Mesothelial cell of epicardium (in vitro differentiated cells): ENCODE measurements at regions not wholly inside any gene's neighbourhood (a gene's known extent, or its start where the extent isn't known, plus 50 kb on each side); places are given as distances from the start of the nearest gene placed in this dataset.

Experiments used
- DNase-seq, 2 experiments: peaks; one replicate each; pipeline ENCODE4 v3.0.0; 2021; ENCODE audit warnings: low spot score in 2 of 2; ENCODE audit not compliant: unreplicated experiment in 2 of 2
- H3K27ac Mint-ChIP-seq: 2 replicates; pipeline ENCODE4 v1.8.0; 2021; ENCODE audit warnings: mixed read lengths
- H3K27me3 Mint-ChIP-seq: 2 replicates; pipeline ENCODE4 v1.8.0; 2021; ENCODE audit warnings: low read depth, mixed read lengths
- H3K36me3 Mint-ChIP-seq: 2 replicates; pipeline ENCODE4 v1.8.0; 2021; ENCODE audit warnings: mixed read lengths
- H3K4me1 Mint-ChIP-seq: 2 replicates; pipeline ENCODE4 v1.8.0; 2021; ENCODE audit warnings: mixed read lengths
- H3K4me3 Mint-ChIP-seq: 2 replicates; pipeline ENCODE4 v1.8.0; 2021; ENCODE audit warnings: mild to moderate bottlenecking, moderate library complexity, mixed read lengths
- H3K9me3 Mint-ChIP-seq: 2 replicates; pipeline ENCODE4 v1.8.0; 2021; ENCODE audit warnings: mixed read lengths
- TF ChIP-seq, protein P1 (sequence below): fragments of 200-600 bp; sonication (generic); IDR thresholded peaks from one replicate; pipeline ENCODE4 v1.5.0; 2021; ENCODE audit warnings: antibody characterized with exemption; ENCODE audit not compliant: unreplicated experiment

DNA sequence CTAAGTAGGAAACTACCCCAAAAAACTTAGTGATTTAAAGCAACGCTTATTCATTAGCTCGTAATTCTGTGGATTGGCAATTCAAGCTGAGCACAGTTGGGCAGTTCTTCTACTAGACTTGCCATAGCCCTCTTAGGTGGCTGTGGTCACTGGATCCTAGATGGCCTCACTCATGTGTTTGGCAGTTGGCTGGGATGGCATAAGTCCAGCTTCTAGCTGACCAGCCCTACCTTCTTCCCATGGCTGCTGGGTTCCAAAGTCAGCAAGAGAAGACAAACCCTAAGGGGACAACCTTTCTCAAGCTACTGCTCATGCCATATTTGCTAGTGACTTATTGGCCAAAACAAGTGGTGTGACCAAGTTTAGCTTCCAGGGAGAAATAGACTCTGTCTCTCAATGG, 95.3 kb downstream of the COPS8 start:
- Mint-ChIP-seq H3K27me3 (no peaks in the 10 kb centered on the region), H3K36me3 (no peaks in the 10 kb centered on the region), H3K27ac (no peak overlapping the region), H3K4me1 (peaks cover 19% of the 10 kb centered on the region), H3K9me3 (no peaks in the 10 kb centered on the region), H3K4me3 (no peak overlapping the region)
- TF ChIP-seq, protein P1, sequence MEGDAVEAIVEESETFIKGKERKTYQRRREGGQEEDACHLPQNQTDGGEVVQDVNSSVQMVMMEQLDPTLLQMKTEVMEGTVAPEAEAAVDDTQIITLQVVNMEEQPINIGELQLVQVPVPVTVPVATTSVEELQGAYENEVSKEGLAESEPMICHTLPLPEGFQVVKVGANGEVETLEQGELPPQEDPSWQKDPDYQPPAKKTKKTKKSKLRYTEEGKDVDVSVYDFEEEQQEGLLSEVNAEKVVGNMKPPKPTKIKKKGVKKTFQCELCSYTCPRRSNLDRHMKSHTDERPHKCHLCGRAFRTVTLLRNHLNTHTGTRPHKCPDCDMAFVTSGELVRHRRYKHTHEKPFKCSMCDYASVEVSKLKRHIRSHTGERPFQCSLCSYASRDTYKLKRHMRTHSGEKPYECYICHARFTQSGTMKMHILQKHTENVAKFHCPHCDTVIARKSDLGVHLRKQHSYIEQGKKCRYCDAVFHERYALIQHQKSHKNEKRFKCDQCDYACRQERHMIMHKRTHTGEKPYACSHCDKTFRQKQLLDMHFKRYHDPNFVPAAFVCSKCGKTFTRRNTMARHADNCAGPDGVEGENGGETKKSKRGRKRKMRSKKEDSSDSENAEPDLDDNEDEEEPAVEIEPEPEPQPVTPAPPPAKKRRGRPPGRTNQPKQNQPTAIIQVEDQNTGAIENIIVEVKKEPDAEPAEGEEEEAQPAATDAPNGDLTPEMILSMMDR: no peak
- DNase-seq: no peak

DNA sequence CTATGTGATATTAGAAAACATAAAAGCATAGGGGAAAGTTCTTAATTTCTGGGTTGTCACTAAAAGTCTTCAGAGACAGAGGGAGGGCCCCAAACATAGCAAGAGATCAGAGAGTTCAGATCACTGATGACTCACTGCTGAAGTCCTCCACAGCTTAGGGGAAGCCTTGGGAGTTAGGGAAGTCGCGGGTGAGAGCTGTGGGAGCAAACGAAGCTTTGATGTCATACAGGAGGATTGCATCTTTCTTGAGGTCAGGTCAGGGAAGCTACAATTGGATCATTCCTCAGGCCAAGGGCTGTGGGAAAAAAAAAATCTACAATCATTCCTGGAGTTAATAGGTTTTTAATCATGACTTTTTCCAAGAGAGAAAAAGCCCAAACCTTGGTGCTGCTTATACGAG, 96.2 kb downstream of the COPS8 start:
- no peak for DNase-seq
- Mint-ChIP-seq H3K4me3 (no peak overlapping the region), H3K4me1 (peaks cover 27% of the 10 kb centered on the region), H3K27ac (peak overlapping the region; percentile 60), H3K9me3 (no peaks in the 10 kb centered on the region), H3K36me3 (no peaks in the 10 kb centered on the region), H3K27me3 (no peaks in the 10 kb centered on the region)
- TF ChIP-seq, protein P1: no peak

DNA sequence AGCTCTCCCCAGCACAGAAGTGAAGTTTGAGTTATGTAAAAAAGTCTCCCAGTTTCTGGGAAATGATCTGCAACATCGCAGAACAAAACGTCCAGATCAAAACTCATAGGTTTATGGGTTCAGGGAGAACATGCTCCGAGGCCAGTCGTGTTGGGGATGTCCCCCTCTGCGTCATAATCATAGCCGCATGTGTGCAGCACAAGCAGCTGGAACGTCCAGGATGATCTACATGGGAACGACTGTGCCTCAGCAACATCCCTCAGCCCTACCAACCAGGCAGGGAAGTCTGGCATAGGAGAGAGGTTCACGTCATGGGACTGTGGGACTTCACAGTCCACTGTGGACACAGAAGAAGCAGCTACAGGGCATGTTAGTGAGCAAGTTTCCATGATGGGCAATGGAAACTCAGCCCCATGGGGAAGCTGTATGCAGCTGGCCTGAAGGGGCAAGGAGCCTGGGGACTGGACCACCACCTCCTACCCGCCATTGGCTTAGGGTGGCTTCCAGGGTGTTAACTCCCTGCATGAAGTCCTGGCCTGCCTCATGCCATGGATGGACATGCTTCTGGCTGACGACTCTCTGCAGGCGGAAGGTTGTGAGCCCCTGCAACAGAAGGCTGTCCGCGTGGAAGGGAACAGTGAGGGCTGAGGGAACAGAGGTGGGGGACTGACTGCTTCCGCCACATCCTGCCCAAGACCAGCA, 96.9 kb downstream of the COPS8 start:
- TF ChIP-seq, protein P1: no peak
- H3K27ac Mint-ChIP-seq: peak overlapping the region; percentile 60
- H3K27me3 Mint-ChIP-seq: no peaks in the 10 kb centered on the region

DNA sequence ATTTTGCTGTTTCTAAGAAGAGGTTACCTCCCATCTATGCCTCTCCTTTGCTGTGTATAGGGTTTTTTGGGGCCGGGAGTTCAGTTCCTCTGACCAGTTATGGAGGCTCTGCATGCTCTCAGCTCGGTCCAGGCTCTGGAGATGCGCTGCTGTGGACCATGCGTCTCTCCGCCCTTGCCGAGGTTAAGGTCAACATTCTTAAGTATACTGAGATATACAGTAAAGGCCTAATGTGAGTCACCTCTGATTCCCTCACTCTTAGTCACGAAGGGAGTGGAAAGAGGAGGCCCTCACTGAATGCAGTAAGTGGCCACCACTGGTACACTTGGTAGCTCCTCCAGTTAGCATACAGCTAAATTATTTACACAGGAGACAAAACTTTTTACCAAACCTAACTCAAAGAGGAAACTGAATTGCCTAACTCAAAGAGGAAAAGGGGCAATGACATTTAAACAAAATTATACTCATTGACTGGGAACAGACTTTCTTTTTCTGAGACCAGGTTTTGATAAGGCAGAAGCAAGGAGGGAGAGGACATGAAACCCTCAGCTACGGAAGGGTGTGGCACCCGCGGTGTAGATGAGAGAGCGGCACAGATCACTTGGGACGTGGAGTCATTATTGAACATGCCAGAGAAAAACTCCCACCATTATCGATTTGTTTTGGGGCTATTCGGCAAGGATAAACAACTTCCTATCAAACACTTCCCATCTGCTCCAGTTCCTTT, 98.7 kb downstream of the COPS8 start:
- TF ChIP-seq, protein P1: no peak
- no peaks in the 10 kb centered on the region for H3K36me3 Mint-ChIP-seq
- peaks cover 27% of the 10 kb centered on the region for H3K4me1 Mint-ChIP-seq
- no peaks in the 10 kb centered on the region for H3K27me3 Mint-ChIP-seq
- H3K4me3 Mint-ChIP-seq: no peak overlapping the region
- no peak for DNase-seq
- peak overlapping the region; percentile 60 for H3K27ac Mint-ChIP-seq
- peaks cover under 1% of the 10 kb centered on the region for H3K9me3 Mint-ChIP-seq

More for the DNA sequence above, 96.9 kb downstream of the COPS8 start:
- no peaks in the 10 kb centered on the region for H3K9me3 Mint-ChIP-seq
- no peak for DNase-seq
- no peak overlapping the region for H3K4me3 Mint-ChIP-seq
- H3K4me1 Mint-ChIP-seq: peaks cover 27% of the 10 kb centered on the region
- H3K36me3 Mint-ChIP-seq: no peaks in the 10 kb centered on the region

DNA sequence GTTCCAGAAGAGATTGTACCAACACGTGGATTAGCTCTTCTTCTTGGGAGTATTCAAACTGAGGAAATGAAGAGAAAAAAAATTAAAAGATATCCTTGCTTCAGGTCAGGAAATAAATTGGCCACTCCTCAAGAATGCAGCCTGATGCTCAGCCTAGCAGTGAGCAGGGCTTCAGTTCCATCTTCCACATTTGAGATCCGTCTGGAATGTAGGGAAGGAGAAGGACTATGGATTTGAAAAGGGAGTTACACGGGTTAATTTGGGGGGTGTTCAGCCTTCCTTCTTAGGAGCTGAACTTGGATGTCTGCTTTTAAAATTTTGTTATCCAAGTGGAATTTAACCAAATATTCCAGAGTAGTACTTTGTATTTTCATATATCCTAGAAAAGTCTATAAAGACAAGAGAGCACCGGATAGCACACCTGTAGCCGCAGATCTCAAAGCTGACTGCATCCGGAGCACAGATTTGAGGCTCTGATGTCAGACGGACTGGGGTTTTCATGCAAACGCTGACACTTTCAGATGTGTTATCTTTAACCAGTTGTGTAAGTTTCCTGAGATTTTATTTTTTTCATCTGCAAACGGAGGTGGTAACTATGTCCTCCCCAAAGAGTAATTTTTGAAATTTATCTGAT, 99.3 kb downstream of the COPS8 start:
- H3K27me3 Mint-ChIP-seq: no peaks in the 10 kb centered on the region
- H3K36me3 Mint-ChIP-seq: no peaks in the 10 kb centered on the region
- peak overlapping the region; percentile 60 for H3K27ac Mint-ChIP-seq
- peaks cover 7% of the 10 kb centered on the region for H3K9me3 Mint-ChIP-seq
- peaks cover 27% of the 10 kb centered on the region for H3K4me1 Mint-ChIP-seq
- TF ChIP-seq, protein P1: no peak
- no peak for DNase-seq
- H3K4me3 Mint-ChIP-seq: no peak overlapping the region
